MV-4-11 (cell line): ENCODE measurements at regions not wholly inside any gene's neighbourhood (a gene's known extent, or its start where the extent isn't known, plus 50 kb on each side); places are given as distances from the start of the nearest gene placed in this dataset.
A peak's percentile ranks its signal among the peaks of the same experiment; 100 is the strongest.

Experiments used
- DNase-seq: peaks from one replicate; lab custom pipeline; 2025; lab: John Stamatoyannopoulos, UW

- DNase-seq: no peak
Measured at GRCh38 chr3:22994781-22995180, 208.3 kb upstream of the UBE2E2 start.

- DNase-seq: no peak
Measured at GRCh38 chr3:22996920-22997571, 206.1 kb upstream of the UBE2E2 start.

- DNase-seq: no peak
Measured at GRCh38 chr3:23000371-23000770, 202.8 kb upstream of the UBE2E2 start.

- no peak for DNase-seq
Measured at GRCh38 chr3:23002151-23002550, 201.0 kb upstream of the UBE2E2 start.

- no peak for DNase-seq
Measured at GRCh38 chr3:23002836-23003732, 200.0 kb upstream of the UBE2E2 start.

- no peak for DNase-seq
Measured at GRCh38 chr3:23003733-23004046, 199.4 kb upstream of the UBE2E2 start.

- DNase-seq: no peak
Measured at GRCh38 chr3:23004971-23005370, 198.2 kb upstream of the UBE2E2 start.

- no peak for DNase-seq
Measured at GRCh38 chr3:23017801-23018200, 185.3 kb upstream of the UBE2E2 start.

- DNase-seq: no peak
Measured at GRCh38 chr3:23019596-23020300, 183.4 kb upstream of the UBE2E2 start.

GRCh38 chr3:23028294-23028693 lies 174.8 kb upstream of the UBE2E2 start:
- DNase-seq: no peak

GRCh38 chr3:23029001-23029400 lies 174.1 kb upstream of the UBE2E2 start:
- DNase-seq: no peak

GRCh38 chr3:23035927-23036640 lies 167.0 kb upstream of the UBE2E2 start:
- DNase-seq: no peak

- DNase-seq: no peak
Measured at GRCh38 chr3:23036728-23037127, 166.4 kb upstream of the UBE2E2 start.

- DNase-seq: no peak
Measured at GRCh38 chr3:23038471-23038870, 164.7 kb upstream of the UBE2E2 start.

- no peak for DNase-seq
Measured at GRCh38 chr3:23041918-23042696, 161.0 kb upstream of the UBE2E2 start.

- DNase-seq: no peak
Measured at GRCh38 chr3:23044463-23044862, 158.7 kb upstream of the UBE2E2 start.

GRCh38 chr3:23046536-23046935 lies 156.6 kb upstream of the UBE2E2 start:
- DNase-seq: no peak

GRCh38 chr3:23051240-23052140 lies 151.6 kb upstream of the UBE2E2 start:
- no peak for DNase-seq

GRCh38 chr3:23052208-23052607 lies 150.9 kb upstream of the UBE2E2 start:
- peak; percentile 12 for DNase-seq

GRCh38 chr3:23052620-23053019 lies 150.5 kb upstream of the UBE2E2 start:
- DNase-seq: no peak
